ENCODE measurements at regions not wholly inside any gene's neighbourhood (a gene's known extent, or its start where the extent isn't known, plus 50 kb on each side); places are given as distances from the start of the nearest gene placed in this dataset.

- H3K4me3 Mint-ChIP-seq, result no peak overlapping the region
- H3K27me3 Mint-ChIP-seq (ENCODE audit: low read depth), result no peaks in the 10 kb centered on the region
- TF ChIP-seq GRHL2 (CRISPR knock-in tag; IDR thresholded peaks at IDR 0.05; ENCODE audit: insufficient replicate concordance, severe bottlenecking) (no peak), TEAD1 (CRISPR knock-in tag; IDR thresholded peaks at IDR 0.05) (no peak), EMX1 (CRISPR knock-in tag; IDR thresholded peaks at IDR 0.05) (no peak), NR1H2 (CRISPR knock-in tag; IDR thresholded peaks at IDR 0.05) (no peak), SOX15 (CRISPR knock-in tag; IDR thresholded peaks at IDR 0.05) (no peak), GABPB1 (CRISPR knock-in tag; IDR thresholded peaks at IDR 0.05) (no peak)
- TF ChIP-seq, protein P1, sequence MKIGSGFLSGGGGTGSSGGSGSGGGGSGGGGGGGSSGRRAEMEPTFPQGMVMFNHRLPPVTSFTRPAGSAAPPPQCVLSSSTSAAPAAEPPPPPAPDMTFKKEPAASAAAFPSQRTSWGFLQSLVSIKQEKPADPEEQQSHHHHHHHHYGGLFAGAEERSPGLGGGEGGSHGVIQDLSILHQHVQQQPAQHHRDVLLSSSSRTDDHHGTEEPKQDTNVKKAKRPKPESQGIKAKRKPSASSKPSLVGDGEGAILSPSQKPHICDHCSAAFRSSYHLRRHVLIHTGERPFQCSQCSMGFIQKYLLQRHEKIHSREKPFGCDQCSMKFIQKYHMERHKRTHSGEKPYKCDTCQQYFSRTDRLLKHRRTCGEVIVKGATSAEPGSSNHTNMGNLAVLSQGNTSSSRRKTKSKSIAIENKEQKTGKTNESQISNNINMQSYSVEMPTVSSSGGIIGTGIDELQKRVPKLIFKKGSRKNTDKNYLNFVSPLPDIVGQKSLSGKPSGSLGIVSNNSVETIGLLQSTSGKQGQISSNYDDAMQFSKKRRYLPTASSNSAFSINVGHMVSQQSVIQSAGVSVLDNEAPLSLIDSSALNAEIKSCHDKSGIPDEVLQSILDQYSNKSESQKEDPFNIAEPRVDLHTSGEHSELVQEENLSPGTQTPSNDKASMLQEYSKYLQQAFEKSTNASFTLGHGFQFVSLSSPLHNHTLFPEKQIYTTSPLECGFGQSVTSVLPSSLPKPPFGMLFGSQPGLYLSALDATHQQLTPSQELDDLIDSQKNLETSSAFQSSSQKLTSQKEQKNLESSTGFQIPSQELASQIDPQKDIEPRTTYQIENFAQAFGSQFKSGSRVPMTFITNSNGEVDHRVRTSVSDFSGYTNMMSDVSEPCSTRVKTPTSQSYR (CRISPR knock-in tag; IDR thresholded peaks at IDR 0.05), result no peak
- H3K27ac Mint-ChIP-seq, result no peak overlapping the region
- ATAC-seq, result no peak
- peaks cover 4% of the 10 kb centered on the region for H3K4me1 Mint-ChIP-seq
- ChIA-PET CTCF (no interaction called here), POLR2A (no interaction called here)
- H3K9me3 Mint-ChIP-seq, result peaks cover 6% of the 10 kb centered on the region
- H3K36me3 Mint-ChIP-seq, result 0 out of 2 replicates have a peak, but pooled peaks cover 4% of the 10 kb centered on the region
- DNase-seq (ENCODE audit: low spot score), result no peak
These were observed 135.3 kb upstream of the TGFBR2 start for GRCh38 chr3:30471066-30471465.

GRCh38 chr3:30471796-30472489 lies 134.5 kb upstream of the TGFBR2 start:
- Mint-ChIP-seq H3K27me3 (ENCODE audit: low read depth) (no peaks in the 10 kb centered on the region), H3K4me3 (no peak overlapping the region), H3K27ac (no peak overlapping the region), H3K4me1 (peaks cover 4% of the 10 kb centered on the region), H3K36me3 (0 out of 2 replicates have a peak, but pooled peaks cover 4% of the 10 kb centered on the region), H3K9me3 (peaks cover 6% of the 10 kb centered on the region)
- POLR2A ChIA-PET, result no interaction called here
- no peak for DNase-seq (ENCODE audit: low spot score)
- ATAC-seq, result no peak
- TF ChIP-seq MXD4 (CRISPR knock-in tag; IDR thresholded peaks at IDR 0.05; ENCODE audit: borderline replicate concordance) (no peak), ETV6 (CRISPR knock-in tag; IDR thresholded peaks at IDR 0.05) (no peak), NFYB (CRISPR knock-in tag; conservative IDR thresholded peaks at IDR 0.05; ENCODE audit: low read depth) (no peak), AFF4 (CRISPR knock-in tag; IDR thresholded peaks at IDR 0.05; ENCODE audit: borderline replicate concordance) (no peak), ELF4 (CRISPR knock-in tag; IDR thresholded peaks at IDR 0.05; ENCODE audit: low read depth) (no peak)
- TF ChIP-seq, protein P2, sequence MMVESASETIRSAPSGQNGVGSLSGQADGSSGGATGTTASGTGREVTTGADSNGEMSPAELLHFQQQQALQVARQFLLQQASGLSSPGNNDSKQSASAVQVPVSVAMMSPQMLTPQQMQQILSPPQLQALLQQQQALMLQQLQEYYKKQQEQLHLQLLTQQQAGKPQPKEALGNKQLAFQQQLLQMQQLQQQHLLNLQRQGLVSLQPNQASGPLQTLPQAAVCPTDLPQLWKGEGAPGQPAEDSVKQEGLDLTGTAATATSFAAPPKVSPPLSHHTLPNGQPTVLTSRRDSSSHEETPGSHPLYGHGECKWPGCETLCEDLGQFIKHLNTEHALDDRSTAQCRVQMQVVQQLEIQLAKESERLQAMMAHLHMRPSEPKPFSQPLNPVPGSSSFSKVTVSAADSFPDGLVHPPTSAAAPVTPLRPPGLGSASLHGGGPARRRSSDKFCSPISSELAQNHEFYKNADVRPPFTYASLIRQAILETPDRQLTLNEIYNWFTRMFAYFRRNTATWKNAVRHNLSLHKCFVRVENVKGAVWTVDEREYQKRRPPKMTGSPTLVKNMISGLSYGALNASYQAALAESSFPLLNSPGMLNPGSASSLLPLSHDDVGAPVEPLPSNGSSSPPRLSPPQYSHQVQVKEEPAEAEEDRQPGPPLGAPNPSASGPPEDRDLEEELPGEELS (CRISPR knock-in tag; IDR thresholded peaks at IDR 0.05), result no peak
- CTCF ChIA-PET, result no interaction called here
